H54 (cell line): ENCODE measurements at regions not wholly inside any gene's neighbourhood (a gene's known extent, or its start where the extent isn't known, plus 50 kb on each side); places are given as distances from the start of the nearest gene placed in this dataset.
"Not testable (repeated sequence)": the region's sequence is repeated elsewhere in the genome, so short reads cannot be mapped to it uniquely, and the experiment has no call there.

Experiments
- DNase-seq: peaks from one replicate; pipeline ENCODE4 v3.0.0; 2011; ENCODE audit warnings: low spot score, mixed read lengths; ENCODE audit not compliant: insufficient read length
- FAIRE-seq: peaks from 3 replicates; lab custom pipeline; 2011; peaks lifted over from hg19 to GRCh38; lab: Jason Lieb, UNC
- POLR2A ChIP-seq: IDR thresholded peaks from 2 replicates; pipeline ENCODE4 v1.6.1; 2011; ENCODE audit warnings: low read depth, mild to moderate bottlenecking, low read length

- DNase-seq (peak; percentile 29), FAIRE-seq (peak; percentile 98)
- no peak for TF ChIP-seq POLR2A
Observed at GRCh38 chr9:110029429-110029955, 178.5 kb downstream of the C9orf152 start.

DNA sequence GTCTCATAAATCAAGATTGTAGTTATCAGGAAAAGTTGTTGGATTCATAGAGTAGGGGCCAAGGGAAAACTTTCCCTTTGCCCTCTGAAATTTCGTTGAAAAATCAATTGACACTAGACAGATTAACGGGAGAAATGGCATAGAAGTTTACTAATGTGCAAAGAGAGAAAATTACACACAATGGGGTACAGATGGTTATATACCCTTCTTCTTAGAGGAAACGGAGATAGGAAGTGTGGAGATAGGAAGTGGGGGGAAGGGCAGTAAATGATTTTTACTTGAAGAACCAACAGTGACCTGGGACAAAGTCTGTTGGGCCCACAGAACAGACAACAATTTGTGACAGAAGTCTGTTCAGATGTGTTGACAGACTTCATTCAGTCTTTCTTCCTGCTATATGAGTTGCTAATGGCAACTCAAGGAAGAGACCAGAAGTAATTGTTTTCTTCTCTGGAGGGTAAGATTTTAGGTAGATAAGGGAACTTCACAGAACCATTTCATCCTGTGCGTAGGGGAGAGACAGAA, 177.9 kb downstream of the C9orf152 start:
- peak; percentile 45 for FAIRE-seq
- TF ChIP-seq POLR2A = no peak

GRCh38 chr9:110030632-110031031, 177.3 kb downstream of the C9orf152 start:
- no peak for DNase-seq
- TF ChIP-seq POLR2A = no peak
- peak; percentile 80 for FAIRE-seq

More for the DNA sequence above, 177.9 kb downstream of the C9orf152 start:
- DNase-seq = no peak

GRCh38 chr9:110031511-110032173, 176.3 kb downstream of the C9orf152 start:
- DNase-seq = peak; percentile 41
- FAIRE-seq = peak; percentile 98
- TF ChIP-seq POLR2A = no peak

DNA sequence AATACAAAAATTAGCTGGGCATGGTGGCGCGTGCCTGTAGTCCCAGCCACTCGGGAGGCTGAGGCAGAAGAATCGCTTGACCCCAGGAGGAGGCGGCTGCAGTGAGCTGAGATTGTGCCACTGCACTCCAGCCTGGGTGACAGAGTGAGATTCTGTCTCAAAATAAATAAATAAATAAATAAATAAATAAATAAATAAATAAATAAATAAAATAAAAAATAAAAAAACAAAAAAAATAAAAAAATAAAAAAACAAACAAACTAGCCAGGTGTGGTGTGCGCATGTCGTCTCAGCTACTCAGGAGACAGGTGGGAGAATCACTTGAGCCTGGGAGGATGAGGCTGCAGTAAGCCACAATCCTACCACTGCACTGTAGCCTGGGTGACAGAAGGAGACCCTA, 175.4 kb downstream of the C9orf152 start:
- FAIRE-seq, DNase-seq: not testable (repeated sequence)

- peak; percentile 89 for FAIRE-seq
- DNase-seq = peak; percentile 45
- no peak for TF ChIP-seq POLR2A
Observed at GRCh38 chr9:110033869-110034268, 174.1 kb downstream of the C9orf152 start.

DNA sequence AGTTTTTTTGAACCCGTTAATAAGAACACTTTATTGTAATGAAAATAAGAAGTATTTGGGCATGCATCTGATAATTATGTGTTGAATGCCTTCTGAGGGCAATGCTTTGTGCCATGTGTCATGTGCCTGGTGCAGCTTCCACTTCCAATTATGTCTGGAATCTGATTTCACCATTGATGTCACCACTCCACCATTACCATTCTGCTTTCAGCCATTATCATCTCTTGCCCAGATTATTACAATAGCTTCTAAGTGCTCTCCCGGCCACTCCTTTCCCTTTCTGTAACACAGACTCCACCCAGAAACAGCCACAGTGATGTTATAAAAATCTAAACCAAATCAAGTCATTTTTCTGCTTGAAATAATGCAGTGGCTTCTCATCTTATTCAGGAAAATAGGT, 171.7 kb downstream of the C9orf152 start:
- no peak for TF ChIP-seq POLR2A
- DNase-seq = no peak
- FAIRE-seq = no peak

GRCh38 chr9:110040788-110041187, 167.2 kb downstream of the C9orf152 start:
- DNase-seq (no peak), FAIRE-seq (peak; percentile 81)
- TF ChIP-seq POLR2A = no peak

GRCh38 chr9:110041452-110041851, 166.5 kb downstream of the C9orf152 start:
- DNase-seq = no peak
- FAIRE-seq = peak; percentile 70
- TF ChIP-seq POLR2A = no peak

- TF ChIP-seq POLR2A = no peak
- no peak for DNase-seq
- no peak for FAIRE-seq
Observed at GRCh38 chr9:110047232-110047954, 160.6 kb downstream of the C9orf152 start.

DNA sequence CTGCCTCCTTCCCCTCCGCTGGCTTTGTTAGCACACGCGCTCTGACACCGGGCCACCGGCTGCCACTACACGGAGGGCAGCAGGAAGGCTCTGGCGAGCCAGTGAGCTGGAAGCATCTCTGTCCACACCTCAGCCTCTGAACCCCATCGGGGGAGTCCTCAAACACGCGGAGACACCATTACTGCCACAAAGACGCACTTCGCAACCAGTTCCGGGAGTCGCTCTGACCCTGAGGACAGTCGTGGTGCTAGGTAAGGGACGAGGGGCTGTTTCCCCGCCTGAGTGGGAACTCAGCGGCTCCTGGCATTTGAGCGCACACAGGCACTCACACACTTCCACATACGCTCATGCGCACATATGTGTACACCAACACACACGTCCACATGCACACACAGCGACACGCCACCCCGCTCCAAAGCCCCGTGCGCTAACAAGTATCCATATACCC, 160.0 kb downstream of the C9orf152 start:
- FAIRE-seq (no peak), DNase-seq (no peak)
- TF ChIP-seq POLR2A = no peak

GRCh38 chr9:110048403-110048975, 159.5 kb downstream of the C9orf152 start:
- FAIRE-seq = no peak
- peak; percentile 81 for DNase-seq
- peak; percentile 90 for TF ChIP-seq POLR2A

GRCh38 chr9:110048976-110049698, 158.8 kb downstream of the C9orf152 start:
- TF ChIP-seq POLR2A = no peak
- FAIRE-seq (no peak), DNase-seq (no peak)
